ENCODE measurements at regions not wholly inside any gene's neighbourhood (a gene's known extent, or its start where the extent isn't known, plus 50 kb on each side); places are given as distances from the start of the nearest gene placed in this dataset.

- TF ChIP-seq CTCF (IDR thresholded peaks at IDR 0.05; ENCODE audit: insufficient read depth, low read depth, low read length) (no peak), EZH2 (IDR thresholded peaks at IDR 0.05; ENCODE audit: insufficient read depth, low read length) (no peak)
These were observed 210.6 kb upstream of the DIO3 start for GRCh38 chr14:101350691-101351090.

Data from astrocyte (in vitro differentiated cells and primary cell).